WERI-Rb-1 (cell line): ENCODE measurements at regions not wholly inside any gene's neighbourhood (a gene's known extent, or its start where the extent isn't known, plus 50 kb on each side); places are given as distances from the start of the nearest gene placed in this dataset.

Experiments used
- DNase-seq: peaks from one replicate; pipeline ENCODE4 v3.0.0-alpha.2; 2020
- H3K27ac ChIP-seq: fragments of 250-450 bp; sonication (Bioruptor Pico); 2 replicates; pipeline ENCODE4 v1.5.1; 2020; ENCODE audit warnings: mild to moderate bottlenecking, moderate library complexity
- H3K27me3 ChIP-seq: fragments of 250-450 bp; sonication (Bioruptor Pico); 2 replicates; pipeline ENCODE4 v1.5.1; 2021; ENCODE audit warnings: mild to moderate bottlenecking, low read depth, moderate library complexity; ENCODE audit not compliant: insufficient read depth, severe bottlenecking
- H3K36me3 ChIP-seq: fragments of 250-450 bp; sonication (Bioruptor Pico); 2 replicates; pipeline ENCODE4 v1.5.1; 2020; ENCODE audit warnings: mild to moderate bottlenecking, moderate library complexity
- H3K4me3 ChIP-seq: 2 replicates; pipeline ENCODE4 v1.5.1; 2011; ENCODE audit warnings: low read depth, mild to moderate bottlenecking, control low read depth, low read length
- H3K9me3 ChIP-seq: fragments of 250-450 bp; sonication (Bioruptor Pico); 2 replicates; pipeline ENCODE4 v1.5.1; 2021; ENCODE audit warnings: mild to moderate bottlenecking, moderate library complexity; ENCODE audit not compliant: severe bottlenecking
- CTCF ChIP-seq: IDR thresholded peaks from 2 replicates; pipeline ENCODE4 v1.5.1; 2011; ENCODE audit warnings: low read depth, mild to moderate bottlenecking, control low read depth, inconsistent platforms, low read length

GRCh38 chr2:105655244-105655643, 89.5 kb upstream of the NCK2 start:
- H3K4me3 ChIP-seq, result no peak overlapping the region

GRCh38 chr2:105654474-105655004, 90.2 kb upstream of the NCK2 start:
- no peak overlapping the region for H3K27ac ChIP-seq
- no peak for DNase-seq
- TF ChIP-seq CTCF, result no peak
- H3K4me3 ChIP-seq, result no peak overlapping the region
- H3K9me3 ChIP-seq, result peaks cover 4% of the 10 kb centered on the region
- H3K36me3 ChIP-seq, result no peaks in the 10 kb centered on the region
- no peaks in the 10 kb centered on the region for H3K27me3 ChIP-seq

More at GRCh38 chr2:105655244-105655643, 89.5 kb upstream of the NCK2 start:
- no peak for TF ChIP-seq CTCF
- Histone ChIP-seq H3K9me3 (peaks cover 2% of the 10 kb centered on the region), H3K36me3 (no peaks in the 10 kb centered on the region), H3K27ac (no peak overlapping the region), H3K27me3 (no peaks in the 10 kb centered on the region)
- no peak for DNase-seq

GRCh38 chr2:105653302-105653701, 91.4 kb upstream of the NCK2 start:
- peaks cover 9% of the 10 kb centered on the region for H3K9me3 ChIP-seq
- no peaks in the 10 kb centered on the region for H3K27me3 ChIP-seq
- no peak for TF ChIP-seq CTCF
- no peak overlapping the region for H3K4me3 ChIP-seq
- no peaks in the 10 kb centered on the region for H3K36me3 ChIP-seq
- no peak overlapping the region for H3K27ac ChIP-seq
- no peak for DNase-seq

GRCh38 chr2:105652014-105652796, 92.5 kb upstream of the NCK2 start:
- Histone ChIP-seq H3K27ac (no peak overlapping the region), H3K4me3 (no peak overlapping the region), H3K9me3 (peaks cover 9% of the 10 kb centered on the region), H3K27me3 (no peaks in the 10 kb centered on the region), H3K36me3 (no peaks in the 10 kb centered on the region)
- TF ChIP-seq CTCF, result no peak
- DNase-seq, result no peak

- Histone ChIP-seq H3K36me3 (no peaks in the 10 kb centered on the region), H3K27ac (no peak overlapping the region), H3K27me3 (no peaks in the 10 kb centered on the region), H3K4me3 (no peak overlapping the region), H3K9me3 (peaks cover 9% of the 10 kb centered on the region)
- TF ChIP-seq CTCF, result no peak
- DNase-seq, result no peak
Measured at GRCh38 chr2:105649534-105649933, 95.2 kb upstream of the NCK2 start.
